Gastrocnemius medialis (tissue), 4 donors: ENCODE measurements at regions not wholly inside any gene's neighbourhood (a gene's known extent, or its start where the extent isn't known, plus 50 kb on each side); places are given as distances from the start of the nearest gene placed in this dataset.

Experiments used
- POLR2A ChIP-seq, 2 donors: fragments of 450-650 bp; IDR thresholded peaks; one replicate each; pipeline ENCODE4 v1.6.1; 2017; ENCODE audit warnings: antibody characterized with exemption in 2 of 2, mild to moderate bottlenecking in 2 of 2, moderate library complexity in 2 of 2
- TF ChIP-seq, protein P1 (sequence below), 5 experiments: fragments of 450-650 bp in 3 of 5; fragments of 200-600 bp in 2 of 5; sonication (generic) in 2 of 5; IDR thresholded peaks in 4 of 5; conservative IDR thresholded peaks in 1 of 5; 1 replicate in 4 of 5; 2 replicates in 1 of 5; pipeline ENCODE4 v1.5.1; 2016 to 2019; ENCODE audit warnings: antibody characterized with exemption in 5 of 5, mild to moderate bottlenecking in 3 of 5, moderate library complexity in 3 of 5

- TF ChIP-seq, protein P1, sequence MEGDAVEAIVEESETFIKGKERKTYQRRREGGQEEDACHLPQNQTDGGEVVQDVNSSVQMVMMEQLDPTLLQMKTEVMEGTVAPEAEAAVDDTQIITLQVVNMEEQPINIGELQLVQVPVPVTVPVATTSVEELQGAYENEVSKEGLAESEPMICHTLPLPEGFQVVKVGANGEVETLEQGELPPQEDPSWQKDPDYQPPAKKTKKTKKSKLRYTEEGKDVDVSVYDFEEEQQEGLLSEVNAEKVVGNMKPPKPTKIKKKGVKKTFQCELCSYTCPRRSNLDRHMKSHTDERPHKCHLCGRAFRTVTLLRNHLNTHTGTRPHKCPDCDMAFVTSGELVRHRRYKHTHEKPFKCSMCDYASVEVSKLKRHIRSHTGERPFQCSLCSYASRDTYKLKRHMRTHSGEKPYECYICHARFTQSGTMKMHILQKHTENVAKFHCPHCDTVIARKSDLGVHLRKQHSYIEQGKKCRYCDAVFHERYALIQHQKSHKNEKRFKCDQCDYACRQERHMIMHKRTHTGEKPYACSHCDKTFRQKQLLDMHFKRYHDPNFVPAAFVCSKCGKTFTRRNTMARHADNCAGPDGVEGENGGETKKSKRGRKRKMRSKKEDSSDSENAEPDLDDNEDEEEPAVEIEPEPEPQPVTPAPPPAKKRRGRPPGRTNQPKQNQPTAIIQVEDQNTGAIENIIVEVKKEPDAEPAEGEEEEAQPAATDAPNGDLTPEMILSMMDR (IDR thresholded peaks at IDR 0.05 in 4 of 5, conservative IDR thresholded peaks at IDR 0.05 in 1 of 5): no peak
- no peak for TF ChIP-seq POLR2A (IDR thresholded peaks at IDR 0.05)
Measured at GRCh38 chr1:209155546-209155945, 428.0 kb upstream of the CAMK1G start.
